CD4-positive, CD25-positive, alpha-beta regulatory T cell (primary cell): ENCODE measurements at regions not wholly inside any gene's neighbourhood (a gene's known extent, or its start where the extent isn't known, plus 50 kb on each side); places are given as distances from the start of the nearest gene placed in this dataset.
"Not testable (repeated sequence)": the region's sequence is repeated elsewhere in the genome, so short reads cannot be mapped to it uniquely, and the experiment has no call there.

Source experiments
- ATAC-seq, 2 donors: fragments of 150-1000 bp; cut with Tn5 transposase; one replicate each; pipeline ENCODE4 v1.10.0; 2021; ENCODE audit warnings: low read depth in 2 of 2, moderate number of reproducible peaks in 2 of 2, moderate library complexity in 1 of 2
- DNase-seq, 3 donors: peaks; one replicate each; pipeline versions ENCODE4 v3.0.0 to v3.0.0-alpha.2; 2012 to 2022; ENCODE audit warnings: mixed read lengths in 1 of 3
- H3K27ac ChIP-seq: one replicate; pipeline ENCODE4 v1.7.0; 2013; ENCODE audit warnings: mild to moderate bottlenecking, low read length; ENCODE audit not compliant: insufficient read depth, poor library complexity, severe bottlenecking
- H3K27me3 ChIP-seq: one replicate; pipeline ENCODE4 v1.7.0; 2013; ENCODE audit warnings: low read length; ENCODE audit not compliant: control insufficient read depth, insufficient read depth
- H3K36me3 ChIP-seq: one replicate; pipeline ENCODE4 v1.7.0; 2013; ENCODE audit warnings: mild to moderate bottlenecking, low read length, moderate library complexity; ENCODE audit not compliant: control insufficient read depth, insufficient read depth
- H3K4me1 ChIP-seq: 2 replicates; pipeline ENCODE4 v1.7.0; 2013; ENCODE audit warnings: mild to moderate bottlenecking, low read length; ENCODE audit not compliant: insufficient read depth, control insufficient read depth, poor library complexity, severe bottlenecking
- H3K4me3 ChIP-seq: one replicate; pipeline ENCODE4 v1.7.0; 2013; ENCODE audit warnings: low read depth, mild to moderate bottlenecking, low read length, moderate library complexity
- H3K9me3 ChIP-seq, 2 experiments: 1 replicate in 1 of 2; 2 replicates in 1 of 2; pipeline ENCODE4 v1.7.0; 2013; ENCODE audit warnings: low read length in 2 of 2, mild to moderate bottlenecking in 1 of 2, moderate library complexity in 1 of 2; ENCODE audit not compliant: control insufficient read depth in 2 of 2
- H3K27ac Mint-ChIP-seq, 3 donors: one replicate each; pipeline ENCODE4 v1.8.0; 2020 to 2022; ENCODE audit warnings: mild to moderate bottlenecking in 3 of 3, mixed read lengths in 3 of 3, moderate library complexity in 2 of 3
- H3K27me3 Mint-ChIP-seq: one replicate; pipeline ENCODE4 v1.8.0; 2022; ENCODE audit warnings: mild to moderate bottlenecking, mixed read lengths
- H3K36me3 Mint-ChIP-seq: one replicate; pipeline ENCODE4 v1.8.0; 2020; ENCODE audit warnings: mixed read lengths
- H3K4me1 Mint-ChIP-seq, 4 donors: one replicate each; pipeline ENCODE4 v1.8.0; 2020 to 2022; ENCODE audit warnings: mixed read lengths in 4 of 4, mild to moderate bottlenecking in 1 of 4
- H3K4me3 Mint-ChIP-seq, 4 donors: one replicate each; pipeline ENCODE4 v1.8.0; 2020 to 2022; ENCODE audit warnings: mild to moderate bottlenecking in 4 of 4, mixed read lengths in 4 of 4, moderate library complexity in 3 of 4
- H3K9me3 Mint-ChIP-seq, 7 donors: one replicate each; pipeline ENCODE4 v1.8.0; 2020 to 2022; ENCODE audit warnings: mixed read lengths in 7 of 7, mild to moderate bottlenecking in 3 of 7, moderate library complexity in 2 of 7

DNA sequence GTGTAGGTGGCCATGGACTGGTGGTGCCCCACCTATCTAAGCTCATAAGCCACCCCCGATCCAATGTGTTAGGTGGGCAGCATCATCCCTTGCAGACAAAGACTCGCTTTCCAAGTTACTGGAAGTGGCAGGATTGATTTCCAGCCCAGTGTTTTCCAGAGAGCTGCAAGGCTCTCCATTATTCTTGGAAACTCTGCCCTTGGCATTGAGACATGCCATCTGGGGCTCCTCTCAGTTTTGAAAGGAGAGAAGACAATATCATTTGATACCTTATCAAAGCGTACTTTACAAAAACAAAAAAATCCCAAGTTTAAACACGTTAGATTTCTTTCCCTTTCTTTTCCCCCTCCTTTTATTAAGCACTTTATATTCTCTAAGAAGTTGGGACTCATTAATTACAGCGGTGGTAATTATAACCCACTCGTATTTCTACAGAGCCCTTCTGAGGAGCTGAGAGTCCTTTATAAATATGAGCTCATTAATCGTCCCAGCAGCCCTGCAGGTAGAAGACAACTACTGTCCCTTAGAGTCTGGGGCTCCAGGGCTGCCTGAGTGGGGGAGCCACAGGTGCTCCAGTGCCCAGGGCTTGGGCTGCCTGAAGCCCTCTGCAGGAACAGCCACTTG is 226.1 kb downstream of the TLE3 start:
- Mint-ChIP-seq H3K36me3 (no peaks in the 10 kb centered on the region), H3K27ac (no peak overlapping the region), H3K4me3 (no peak overlapping the region), H3K4me1 (no peaks in the 10 kb centered on the region), H3K27me3 (peaks cover 9% of the 10 kb centered on the region), H3K9me3 (peaks cover 0 to 8% (median 5%) of the 10 kb centered on the region in 7 donors)
- Histone ChIP-seq H3K36me3 (no peaks in the 10 kb centered on the region), H3K27me3 (no peaks in the 10 kb centered on the region), H3K9me3 (peaks cover 0 to 9% of the 10 kb centered on the region in 2 experiments), H3K27ac (no peak overlapping the region), H3K4me1 (no peaks in the 10 kb centered on the region), H3K4me3 (no peak overlapping the region)
- DNase-seq, result no peak
- ATAC-seq, result no peak

- H3K27me3 Mint-ChIP-seq, result peaks cover 4% of the 10 kb centered on the region
- no peaks in the 10 kb centered on the region for H3K4me1 ChIP-seq
- peaks cover 0 to 9% of the 10 kb centered on the region in 2 experiments for H3K9me3 ChIP-seq
- no peak overlapping the region for H3K4me3 ChIP-seq
- DNase-seq (no peak), ATAC-seq (no peak)
- H3K27ac ChIP-seq, result no peak overlapping the region
- no peaks in the 10 kb centered on the region for H3K36me3 ChIP-seq
- peaks cover 0 to 8% (median 5%) of the 10 kb centered on the region in 7 donors for H3K9me3 Mint-ChIP-seq
- H3K4me1 Mint-ChIP-seq, result no peaks in the 10 kb centered on the region
- H3K36me3 Mint-ChIP-seq, result no peaks in the 10 kb centered on the region
- H3K4me3 Mint-ChIP-seq, result no peak overlapping the region
- no peaks in the 10 kb centered on the region for H3K27me3 ChIP-seq
- no peak overlapping the region for H3K27ac Mint-ChIP-seq
These were observed 223.9 kb downstream of the TLE3 start for GRCh38 chr15:69873807-69874206.

DNA sequence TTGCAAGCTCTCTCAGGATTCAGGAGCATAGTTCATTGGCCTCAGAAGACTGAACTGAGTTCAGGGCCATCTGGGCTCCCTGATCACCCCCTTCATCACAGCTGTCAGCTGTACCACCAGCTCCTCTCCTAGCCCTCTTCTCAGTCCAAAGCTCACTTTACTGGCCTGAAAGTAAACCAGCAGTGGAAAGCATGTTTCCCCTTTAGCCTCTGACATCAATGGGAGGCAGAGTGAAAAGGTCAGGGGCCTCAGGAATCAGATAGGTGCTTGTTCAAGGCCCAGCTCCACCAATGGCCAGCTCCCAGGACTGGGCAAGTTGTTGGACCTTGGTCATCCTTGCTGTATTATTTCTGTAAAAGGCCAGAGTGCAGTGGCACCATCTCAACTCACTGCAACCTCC is 223.4 kb downstream of the TLE3 start:
- no peak for ATAC-seq
- no peaks in the 10 kb centered on the region for H3K36me3 ChIP-seq

GRCh38 chr15:69876064-69876940 is 221.4 kb downstream of the TLE3 start:
- Mint-ChIP-seq H3K4me3 (no peak overlapping the region), H3K9me3 (peaks cover 0 to 8% (median 5%) of the 10 kb centered on the region in 7 donors), H3K36me3 (no peaks in the 10 kb centered on the region), H3K27ac (no peak overlapping the region), H3K27me3 (peaks cover 4% of the 10 kb centered on the region), H3K4me1 (no peaks in the 10 kb centered on the region)
- Histone ChIP-seq H3K27me3 (no peaks in the 10 kb centered on the region), H3K9me3 (peaks cover 0 to 9% of the 10 kb centered on the region in 2 experiments), H3K4me3 (no peak overlapping the region), H3K27ac (no peak overlapping the region), H3K4me1 (no peaks in the 10 kb centered on the region), H3K36me3 (no peaks in the 10 kb centered on the region)
- DNase-seq (no peak), ATAC-seq (no peak)

More for the DNA sequence above, 223.4 kb downstream of the TLE3 start:
- Mint-ChIP-seq H3K27me3 (peaks cover 4% of the 10 kb centered on the region), H3K4me1 (no peaks in the 10 kb centered on the region), H3K9me3 (peaks cover 0 to 8% (median 5%) of the 10 kb centered on the region in 7 donors), H3K27ac (no peak overlapping the region), H3K36me3 (no peaks in the 10 kb centered on the region), H3K4me3 (no peak overlapping the region)
- no peak for DNase-seq
- Histone ChIP-seq H3K27me3 (no peaks in the 10 kb centered on the region), H3K9me3 (peaks cover 0 to 9% of the 10 kb centered on the region in 2 experiments), H3K27ac (no peak overlapping the region), H3K4me3 (no peak overlapping the region), H3K4me1 (no peaks in the 10 kb centered on the region)

- H3K4me1 ChIP-seq, H3K9me3 Mint-ChIP-seq, H3K27ac Mint-ChIP-seq, H3K27ac ChIP-seq, ATAC-seq, H3K27me3 Mint-ChIP-seq, H3K4me1 Mint-ChIP-seq, H3K4me3 Mint-ChIP-seq, H3K9me3 ChIP-seq, H3K27me3 ChIP-seq, H3K36me3 Mint-ChIP-seq, H3K36me3 ChIP-seq, H3K4me3 ChIP-seq, DNase-seq: not testable (repeated sequence)
These were observed 217.8 kb downstream of the TLE3 start for GRCh38 chr15:69879963-69880362.

- H3K9me3 Mint-ChIP-seq, result peaks cover 0 to 5% (median 0%) of the 10 kb centered on the region in 7 donors
These were observed 217.0 kb downstream of the TLE3 start for GRCh38 chr15:69880571-69881301.

GRCh38 chr15:69881302-69881670 is 216.4 kb downstream of the TLE3 start:
- no peaks in the 10 kb centered on the region for H3K36me3 ChIP-seq
- H3K27ac Mint-ChIP-seq, result no peak overlapping the region
- no peaks in the 10 kb centered on the region for H3K4me1 ChIP-seq
- no peaks in the 10 kb centered on the region for H3K9me3 ChIP-seq
- H3K36me3 Mint-ChIP-seq, result no peaks in the 10 kb centered on the region
- H3K27ac ChIP-seq, result no peak overlapping the region
- no peak for DNase-seq
- peaks cover 5% of the 10 kb centered on the region for H3K27me3 Mint-ChIP-seq
- peaks cover 0 to 5% (median 0%) of the 10 kb centered on the region in 7 donors for H3K9me3 Mint-ChIP-seq
- peaks cover under 1% of the 10 kb centered on the region for H3K27me3 ChIP-seq
- H3K4me1 Mint-ChIP-seq, result no peaks in the 10 kb centered on the region
- H3K4me3 ChIP-seq, result no peak overlapping the region
- ATAC-seq, result no peak
- H3K4me3 Mint-ChIP-seq, result no peak overlapping the region

More at GRCh38 chr15:69880571-69881301, 217.0 kb downstream of the TLE3 start:
- no peak for DNase-seq
- no peak overlapping the region for H3K4me3 Mint-ChIP-seq
- H3K9me3 ChIP-seq, result no peaks in the 10 kb centered on the region
- no peaks in the 10 kb centered on the region for H3K27me3 ChIP-seq
- H3K4me1 ChIP-seq, result no peaks in the 10 kb centered on the region
- H3K4me1 Mint-ChIP-seq, result no peaks in the 10 kb centered on the region
- H3K36me3 ChIP-seq, result no peaks in the 10 kb centered on the region
- no peaks in the 10 kb centered on the region for H3K36me3 Mint-ChIP-seq
- H3K27me3 Mint-ChIP-seq, result peaks cover 10% of the 10 kb centered on the region
- H3K27ac Mint-ChIP-seq, result no peak overlapping the region
- no peak for ATAC-seq
- no peak overlapping the region for H3K27ac ChIP-seq
- H3K4me3 ChIP-seq, result no peak overlapping the region
